GM18867 (cell line): ENCODE measurements at regions not wholly inside any gene's neighbourhood (a gene's known extent, or its start where the extent isn't known, plus 50 kb on each side); places are given as distances from the start of the nearest gene placed in this dataset.
"Not testable (repeated sequence)": the region's sequence is repeated elsewhere in the genome, so short reads cannot be mapped to it uniquely, and the experiment has no call there.

Experiments
- ATAC-seq: cut with Tn5 transposase; IDR thresholded peaks from one replicate; pipeline ENCODE4 v1.9.1; 2021; ENCODE audit warnings: mild to moderate bottlenecking, moderate library complexity; ENCODE audit not compliant: unreplicated experiment

GRCh38 chr1:195851804-195852203, 756.4 kb downstream of the KCNT2 start:
- no peak for ATAC-seq

- no peak for ATAC-seq
Measured at GRCh38 chr1:195851016-195851601, 757.1 kb downstream of the KCNT2 start.

- no peak for ATAC-seq
Measured at GRCh38 chr1:195849180-195849579, 759.1 kb downstream of the KCNT2 start.

- ATAC-seq = not testable (repeated sequence)
Measured at GRCh38 chr1:195847957-195848875, 760.0 kb downstream of the KCNT2 start.

- no peak for ATAC-seq
Measured at GRCh38 chr1:195831789-195832188, 776.5 kb downstream of the KCNT2 start.

GRCh38 chr1:195828325-195828724, 779.9 kb downstream of the KCNT2 start:
- ATAC-seq = no peak

- ATAC-seq = no peak
Measured at GRCh38 chr1:195820925-195821324, 787.3 kb downstream of the KCNT2 start.

- no peak for ATAC-seq
Measured at GRCh38 chr1:195806060-195806459, 802.2 kb downstream of the KCNT2 start.

- ATAC-seq = no peak
Measured at GRCh38 chr1:195804547-195804946, 803.7 kb downstream of the KCNT2 start.

GRCh38 chr1:195799016-195799415, 809.2 kb downstream of the KCNT2 start:
- ATAC-seq = no peak

- ATAC-seq = no peak
Measured at GRCh38 chr1:195794225-195794624, 814.0 kb downstream of the KCNT2 start.

GRCh38 chr1:195791796-195792195, 816.4 kb downstream of the KCNT2 start:
- ATAC-seq = no peak

- ATAC-seq = no peak
Measured at GRCh38 chr1:195790514-195791168, 817.6 kb downstream of the KCNT2 start.

- ATAC-seq = no peak
Measured at GRCh38 chr1:195789321-195789720, 818.9 kb downstream of the KCNT2 start.

- ATAC-seq = no peak
Measured at GRCh38 chr1:195788721-195789120, 819.5 kb downstream of the KCNT2 start.

GRCh38 chr1:195785830-195786229, 822.4 kb downstream of the KCNT2 start:
- no peak for ATAC-seq

- no peak for ATAC-seq
Measured at GRCh38 chr1:195773931-195774330, 834.3 kb downstream of the KCNT2 start.

- ATAC-seq = no peak
Measured at GRCh38 chr1:195769461-195769860, 838.8 kb downstream of the KCNT2 start.

- no peak for ATAC-seq
Measured at GRCh38 chr1:195768936-195769335, 839.3 kb downstream of the KCNT2 start.

GRCh38 chr1:195768377-195768776, 839.9 kb downstream of the KCNT2 start:
- no peak for ATAC-seq

- no peak for ATAC-seq
Measured at GRCh38 chr1:195766709-195767108, 841.5 kb downstream of the KCNT2 start.

- no peak for ATAC-seq
Measured at GRCh38 chr1:195765099-195765498, 843.1 kb downstream of the KCNT2 start.
